Sigmoid colon (tissue), 3 donors: ENCODE measurements at regions not wholly inside any gene's neighbourhood (a gene's known extent, or its start where the extent isn't known, plus 50 kb on each side); places are given as distances from the start of the nearest gene placed in this dataset.

Source experiments
- CTCF ChIP-seq, 4 experiments: fragments of 450-650 bp in 3 of 4; fragments of 200-600 bp in 1 of 4; IDR thresholded peaks; one replicate each; pipeline ENCODE4 v1.5.1; 2016 to 2019; ENCODE audit warnings: antibody characterized with exemption in 4 of 4, mild to moderate bottlenecking in 3 of 4, moderate library complexity in 2 of 4
- POLR2A ChIP-seq, 2 donors: fragments of 450-650 bp; IDR thresholded peaks; one replicate each; pipeline ENCODE4 v1.6.1; 2016; ENCODE audit warnings: antibody characterized with exemption in 2 of 2, mild to moderate bottlenecking in 2 of 2, moderate library complexity in 2 of 2

GRCh38 chr6:94245395-94245794 lies 826.0 kb upstream of the EPHA7 start:
- TF ChIP-seq POLR2A (IDR thresholded peaks at IDR 0.05) (no peak), CTCF (IDR thresholded peaks at IDR 0.05) (no peak)
